SK-N-MC (cell line): ENCODE measurements at regions not wholly inside any gene's neighbourhood (a gene's known extent, or its start where the extent isn't known, plus 50 kb on each side); places are given as distances from the start of the nearest gene placed in this dataset.

Source experiments
- DNase-seq: peaks from one replicate; pipeline ENCODE4 v3.0.0-alpha.2; 2011; ENCODE audit warnings: low read depth, low spot score
- H3K27ac ChIP-seq: fragments of 200-600 bp; sonication (generic); 2 replicates; pipeline ENCODE4 v1.5.1; 2016; ENCODE audit warnings: mixed run types
- H3K36me3 ChIP-seq: fragments of 200-600 bp; sonication (generic); 2 replicates; pipeline ENCODE4 v1.6.1; 2017; ENCODE audit warnings: antibody characterized with exemption, low read length, mixed read lengths; ENCODE audit not compliant: insufficient read depth
- H3K4me3 ChIP-seq: fragments of 200-600 bp; sonication (generic); 2 replicates; pipeline ENCODE4 v1.5.1; 2016
- H3K9ac ChIP-seq: fragments of 200-600 bp; sonication (generic); 2 replicates; pipeline ENCODE4 v1.8.0; 2017; ENCODE audit warnings: mixed run types, mixed read lengths; ENCODE audit not compliant: insufficient read length
- H3K9me3 ChIP-seq: fragments of 200-600 bp; sonication (generic); 2 replicates; pipeline ENCODE4 v1.6.1; 2017; ENCODE audit warnings: low read depth, mild to moderate bottlenecking, antibody characterized with exemption, low read length, moderate library complexity, mixed read lengths
- EZH2 ChIP-seq: fragments of 200-600 bp; sonication (generic); IDR thresholded peaks from one replicate; pipeline ENCODE4 v1.6.1; 2017; ENCODE audit warnings: antibody characterized with exemption
- FOXP2 ChIP-seq: optimal IDR thresholded peaks from 2 replicates; pipeline ENCODE3; 2011; ENCODE audit warnings: mild to moderate bottlenecking, moderate library complexity; ENCODE audit not compliant: insufficient read depth; ENCODE audit errors: extremely low read length, control extremely low read depth
- POLR2AphosphoS5 ChIP-seq: IDR thresholded peaks from 2 replicates; pipeline ENCODE4 v1.6.1; 2012; ENCODE audit warnings: mild to moderate bottlenecking, low read depth, low read length, borderline replicate concordance

DNA sequence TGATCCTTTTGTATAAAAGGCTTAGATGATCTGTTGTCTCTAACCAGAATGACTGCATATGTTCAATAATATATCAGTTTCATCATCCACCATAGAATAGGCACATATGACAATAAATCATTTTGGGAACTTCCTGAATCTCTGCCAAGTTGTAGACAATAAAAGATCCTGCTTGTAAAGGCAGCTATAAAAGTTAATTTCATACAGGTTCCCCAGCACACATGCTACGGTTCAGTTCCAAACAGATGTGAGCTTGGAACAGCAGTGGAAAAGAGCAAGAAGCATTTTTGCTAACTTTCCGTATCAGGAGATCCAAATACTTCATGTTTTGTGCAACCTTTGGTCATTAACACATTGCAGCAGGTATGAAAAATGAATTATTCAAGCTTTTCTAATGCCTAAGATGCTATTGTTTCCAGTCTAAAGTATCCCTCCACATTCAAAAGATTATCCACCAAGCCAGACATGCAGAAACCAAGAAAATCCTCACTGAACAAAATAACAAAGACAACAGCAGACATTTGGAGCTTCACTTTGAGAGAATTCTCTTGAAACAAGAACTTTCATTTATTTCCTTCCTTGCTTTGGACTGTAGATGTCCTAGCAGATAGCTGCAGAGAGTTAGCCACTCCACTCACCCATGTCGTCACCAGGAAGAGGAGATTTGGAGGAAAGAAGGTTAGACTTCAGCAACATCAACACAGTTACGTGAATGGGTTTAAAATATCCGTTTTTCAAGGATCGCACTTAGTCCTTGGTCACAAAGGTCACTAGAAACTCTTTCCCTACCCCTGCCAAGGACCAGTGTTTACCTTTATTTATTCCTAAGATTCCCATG lies 453.5 kb upstream of the JARID2 start:
- H3K9me3 ChIP-seq: no peaks in the 10 kb centered on the region
- H3K27ac ChIP-seq: peak overlapping the region; percentile 99
- peak overlapping the region; percentile 63 for H3K4me3 ChIP-seq
- TF ChIP-seq FOXP2 (no peak), POLR2AphosphoS5 (peak; percentile 61), EZH2 (no peak)
- peak overlapping the region; percentile 74 for H3K9ac ChIP-seq
- no peaks in the 10 kb centered on the region for H3K36me3 ChIP-seq
- peak; percentile 98 for DNase-seq

GRCh38 chr6:14795451-14795850 lies 450.4 kb upstream of the JARID2 start:
- H3K27ac ChIP-seq: peak overlapping the region; percentile 100
- TF ChIP-seq POLR2AphosphoS5 (no peak), EZH2 (no peak), FOXP2 (no peak)
- DNase-seq: no peak
- H3K9me3 ChIP-seq: no peaks in the 10 kb centered on the region
- no peak overlapping the region for H3K9ac ChIP-seq
- no peak overlapping the region for H3K4me3 ChIP-seq
- no peaks in the 10 kb centered on the region for H3K36me3 ChIP-seq

GRCh38 chr6:14796974-14797762 lies 448.7 kb upstream of the JARID2 start:
- DNase-seq: peak; percentile 94
- no peaks in the 10 kb centered on the region for H3K9me3 ChIP-seq

DNA sequence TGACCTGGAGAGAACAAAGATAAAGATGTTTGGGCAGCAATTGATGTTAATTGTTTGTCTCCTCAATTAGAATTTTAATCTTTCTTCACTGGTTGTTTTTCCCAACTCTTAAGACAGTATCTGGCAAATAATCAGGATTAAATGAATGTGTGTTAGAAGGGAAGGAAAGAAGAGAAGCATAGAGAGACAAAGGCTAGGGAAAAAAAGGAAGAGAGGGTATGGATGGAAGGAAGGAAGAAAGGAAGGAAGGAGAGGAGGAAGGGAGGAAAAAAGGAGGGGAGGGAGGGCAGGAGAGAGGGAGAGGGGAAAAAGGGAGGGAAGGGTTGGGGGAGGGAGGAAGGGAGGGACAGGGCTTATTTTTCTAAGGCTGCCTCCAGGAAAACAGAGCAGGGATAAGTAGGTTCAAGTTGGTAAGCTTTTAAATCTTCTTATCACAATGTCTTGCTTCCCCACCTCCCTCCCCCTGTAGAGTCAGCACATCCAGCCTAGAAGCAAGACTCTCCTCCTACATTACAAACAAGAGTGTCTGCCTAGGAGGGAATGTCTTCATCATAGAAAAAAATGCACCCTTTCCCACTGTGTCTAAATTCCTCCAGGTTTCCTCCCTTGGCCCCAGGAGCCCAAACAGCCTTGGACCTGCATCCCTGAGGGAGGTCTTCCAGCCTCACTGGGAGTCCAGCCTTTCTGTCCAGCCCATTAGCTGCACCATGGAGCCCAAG lies 447.8 kb upstream of the JARID2 start:
- peak overlapping the region; percentile 80 for H3K9ac ChIP-seq
- TF ChIP-seq EZH2: no peak
- no peak for TF ChIP-seq POLR2AphosphoS5
- TF ChIP-seq FOXP2: no peak
- peak overlapping the region; percentile 55 for H3K4me3 ChIP-seq
- DNase-seq: no peak
- no peaks in the 10 kb centered on the region for H3K36me3 ChIP-seq
- H3K27ac ChIP-seq: peak overlapping the region; percentile 100
- no peaks in the 10 kb centered on the region for H3K9me3 ChIP-seq

More at GRCh38 chr6:14796974-14797762, 448.7 kb upstream of the JARID2 start:
- Histone ChIP-seq H3K36me3 (no peaks in the 10 kb centered on the region), H3K27ac (peak overlapping the region; percentile 100), H3K4me3 (peak overlapping the region; percentile 55), H3K9ac (peak overlapping the region; percentile 80)
- no peak for TF ChIP-seq POLR2AphosphoS5
- TF ChIP-seq EZH2: no peak
- TF ChIP-seq FOXP2: no peak

GRCh38 chr6:14798594-14798982 lies 447.3 kb upstream of the JARID2 start:
- peak overlapping the region; percentile 80 for H3K9ac ChIP-seq
- TF ChIP-seq POLR2AphosphoS5 (no peak), EZH2 (no peak), FOXP2 (no peak)
- no peak for DNase-seq
- peak overlapping the region; percentile 100 for H3K27ac ChIP-seq
- H3K4me3 ChIP-seq: peak overlapping the region; percentile 9; the same call in 1 of the 2 replicates
- H3K9me3 ChIP-seq: no peaks in the 10 kb centered on the region
- no peaks in the 10 kb centered on the region for H3K36me3 ChIP-seq

DNA sequence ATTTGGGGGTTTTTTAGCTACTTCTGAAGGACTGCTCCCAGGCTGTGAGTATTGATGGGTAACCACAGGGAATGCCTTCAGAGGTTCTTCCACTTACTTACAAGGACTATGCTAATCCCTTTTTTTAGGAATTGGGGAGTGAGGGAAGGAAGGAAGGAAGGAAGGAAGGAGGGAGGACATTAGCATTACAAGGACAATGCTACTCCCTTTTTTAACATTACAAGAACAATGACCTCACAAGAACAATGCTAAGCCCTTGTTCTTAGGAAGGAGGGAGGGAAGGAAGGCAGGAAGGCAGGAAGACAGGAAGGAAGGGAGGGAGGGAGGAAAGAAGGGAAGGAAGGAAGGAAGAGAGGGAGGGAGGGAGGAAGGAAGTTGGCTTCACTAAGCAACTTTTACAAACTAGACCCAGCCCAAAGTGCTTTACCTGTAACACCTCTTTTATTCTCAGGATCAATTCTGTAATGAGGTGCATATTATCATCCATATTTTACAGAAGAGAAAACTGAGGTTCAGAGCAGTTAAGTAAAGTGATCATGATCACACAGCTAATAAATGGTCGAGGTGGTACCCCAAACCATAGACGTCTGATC lies 446.8 kb upstream of the JARID2 start:
- no peak overlapping the region for H3K4me3 ChIP-seq
- H3K9me3 ChIP-seq: no peaks in the 10 kb centered on the region
- H3K27ac ChIP-seq: peak overlapping the region; percentile 100
- H3K36me3 ChIP-seq: no peaks in the 10 kb centered on the region
- no peak for DNase-seq
- TF ChIP-seq POLR2AphosphoS5 (no peak), EZH2 (no peak), FOXP2 (no peak)
- peak overlapping the region; percentile 80 for H3K9ac ChIP-seq

DNA sequence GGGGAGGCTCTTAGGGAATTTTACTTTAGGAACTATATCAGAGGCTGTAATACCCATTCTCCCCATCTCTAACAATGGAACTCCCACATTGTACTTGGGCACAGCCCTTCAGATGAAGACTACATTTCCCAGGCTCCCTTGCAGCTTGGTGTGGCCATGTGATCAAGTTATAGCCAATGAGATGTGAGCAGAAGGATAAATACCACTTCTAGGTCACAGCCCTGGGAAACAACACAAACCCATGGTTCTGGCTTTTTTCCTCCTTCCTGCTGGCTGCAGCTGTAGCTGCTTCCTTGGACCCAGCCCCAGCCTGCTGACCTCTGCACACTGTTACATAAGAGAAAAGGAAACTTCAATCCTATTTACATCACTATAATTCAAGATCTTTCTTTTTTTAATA lies 445.9 kb upstream of the JARID2 start:
- no peak overlapping the region for H3K4me3 ChIP-seq
- H3K36me3 ChIP-seq: no peaks in the 10 kb centered on the region
- H3K9me3 ChIP-seq: no peaks in the 10 kb centered on the region
- no peak overlapping the region for H3K9ac ChIP-seq
- H3K27ac ChIP-seq: peak overlapping the region; percentile 100
- no peak for TF ChIP-seq FOXP2
- no peak for TF ChIP-seq POLR2AphosphoS5
- TF ChIP-seq EZH2: no peak
- peak; percentile 79 for DNase-seq
